ENCODE measurements at regions not wholly inside any gene's neighbourhood (a gene's known extent, or its start where the extent isn't known, plus 50 kb on each side); places are given as distances from the start of the nearest gene placed in this dataset.

GRCh38 chr3:178028933-178029332, 507.3 kb upstream of the KCNMB2 start:
- Histone ChIP-seq H2AFZ (ENCODE audit: low read length) (no peak overlapping the region), H3K27me3 (ENCODE audit: insufficient read depth, low read length) (no peaks in the 10 kb centered on the region), H4K20me1 (ENCODE audit: insufficient read depth, low read length) (no peaks in the 10 kb centered on the region), H3K27ac (ENCODE audit: low read depth, low read length) (no peak overlapping the region), H3K9me3 (ENCODE audit: low read depth, low read length) (no peaks in the 10 kb centered on the region), H3K4me2 (ENCODE audit: insufficient read depth, low read length) (no peak overlapping the region), H3K79me2 (ENCODE audit: insufficient read depth, low read length) (no peaks in the 10 kb centered on the region), H3K36me3 (ENCODE audit: insufficient read depth, low read length) (no peaks in the 10 kb centered on the region), H3K4me3 (ENCODE audit: insufficient read depth, low read length) (no peak overlapping the region), H3K4me1 (ENCODE audit: insufficient read depth, low read length) (no peaks in the 10 kb centered on the region)
- DNase-seq (ENCODE audit: insufficient read length, low spot score, missing footprints), result no peak
- TF ChIP-seq CTCF (IDR thresholded peaks at IDR 0.05; ENCODE audit: extremely low read depth, low read depth, low read length), result no peak

GRCh38 chr3:178036451-178037144, 499.6 kb upstream of the KCNMB2 start:
- TF ChIP-seq CTCF (IDR thresholded peaks at IDR 0.05; ENCODE audit: extremely low read depth, low read depth, low read length), result no peak
- Histone ChIP-seq H2AFZ (ENCODE audit: low read length) (peak overlapping the region; percentile 57), H3K79me2 (ENCODE audit: insufficient read depth, low read length) (no peaks in the 10 kb centered on the region), H3K4me3 (ENCODE audit: insufficient read depth, low read length) (peak overlapping the region; percentile 58), H4K20me1 (ENCODE audit: insufficient read depth, low read length) (no peaks in the 10 kb centered on the region), H3K27ac (ENCODE audit: low read depth, low read length) (peak overlapping the region; percentile 74), H3K9me3 (ENCODE audit: low read depth, low read length) (no peaks in the 10 kb centered on the region), H3K27me3 (ENCODE audit: insufficient read depth, low read length) (no peaks in the 10 kb centered on the region), H3K4me2 (ENCODE audit: insufficient read depth, low read length) (peak overlapping the region; percentile 76), H3K36me3 (ENCODE audit: insufficient read depth, low read length) (no peaks in the 10 kb centered on the region), H3K4me1 (ENCODE audit: insufficient read depth, low read length) (peaks cover 11% of the 10 kb centered on the region)
- peak; percentile 27 for DNase-seq (ENCODE audit: insufficient read length, low spot score, missing footprints)

GRCh38 chr3:178041931-178042330, 494.3 kb upstream of the KCNMB2 start:
- Histone ChIP-seq H4K20me1 (ENCODE audit: insufficient read depth, low read length) (no peaks in the 10 kb centered on the region), H3K4me2 (ENCODE audit: insufficient read depth, low read length) (no peak overlapping the region), H3K36me3 (ENCODE audit: insufficient read depth, low read length) (no peaks in the 10 kb centered on the region), H3K27me3 (ENCODE audit: insufficient read depth, low read length) (no peaks in the 10 kb centered on the region), H2AFZ (ENCODE audit: low read length) (peak overlapping the region; percentile 56), H3K4me1 (ENCODE audit: insufficient read depth, low read length) (peaks cover 6% of the 10 kb centered on the region), H3K4me3 (ENCODE audit: insufficient read depth, low read length) (no peak overlapping the region), H3K79me2 (ENCODE audit: insufficient read depth, low read length) (no peaks in the 10 kb centered on the region), H3K9me3 (ENCODE audit: low read depth, low read length) (no peaks in the 10 kb centered on the region), H3K27ac (ENCODE audit: low read depth, low read length) (no peak overlapping the region)
- DNase-seq (ENCODE audit: insufficient read length, low spot score, missing footprints), result no peak
- no peak for TF ChIP-seq CTCF (IDR thresholded peaks at IDR 0.05; ENCODE audit: extremely low read depth, low read depth, low read length)

- Histone ChIP-seq H3K36me3 (ENCODE audit: insufficient read depth, low read length) (no peaks in the 10 kb centered on the region), H4K20me1 (ENCODE audit: insufficient read depth, low read length) (no peaks in the 10 kb centered on the region), H3K4me3 (ENCODE audit: insufficient read depth, low read length) (no peak overlapping the region), H3K9me3 (ENCODE audit: low read depth, low read length) (no peaks in the 10 kb centered on the region), H2AFZ (ENCODE audit: low read length) (no peak overlapping the region), H3K27ac (ENCODE audit: low read depth, low read length) (no peak overlapping the region), H3K4me1 (ENCODE audit: insufficient read depth, low read length) (peaks cover 6% of the 10 kb centered on the region), H3K27me3 (ENCODE audit: insufficient read depth, low read length) (no peaks in the 10 kb centered on the region), H3K79me2 (ENCODE audit: insufficient read depth, low read length) (no peaks in the 10 kb centered on the region), H3K4me2 (ENCODE audit: insufficient read depth, low read length) (no peak overlapping the region)
- no peak for TF ChIP-seq CTCF (IDR thresholded peaks at IDR 0.05; ENCODE audit: extremely low read depth, low read depth, low read length)
- DNase-seq (ENCODE audit: insufficient read length, low spot score, missing footprints), result no peak
Observed at GRCh38 chr3:178042376-178042775, 493.9 kb upstream of the KCNMB2 start.

Measured in osteoblast (primary cell).